Stimulated activated CD4-positive, alpha-beta T cell treated with anti-CD3 and anti-CD28 coated beads, Interleukin-1b, Interleukin-23, amount 100 ng/mL, for 48 hours (primary cell): ENCODE measurements at regions not wholly inside any gene's neighbourhood (a gene's known extent, or its start where the extent isn't known, plus 50 kb on each side); places are given as distances from the start of the nearest gene placed in this dataset.

Experiments used
- DNase-seq: peaks from one replicate; pipeline ENCODE4 v3.0.0-alpha.2; 2020

DNA sequence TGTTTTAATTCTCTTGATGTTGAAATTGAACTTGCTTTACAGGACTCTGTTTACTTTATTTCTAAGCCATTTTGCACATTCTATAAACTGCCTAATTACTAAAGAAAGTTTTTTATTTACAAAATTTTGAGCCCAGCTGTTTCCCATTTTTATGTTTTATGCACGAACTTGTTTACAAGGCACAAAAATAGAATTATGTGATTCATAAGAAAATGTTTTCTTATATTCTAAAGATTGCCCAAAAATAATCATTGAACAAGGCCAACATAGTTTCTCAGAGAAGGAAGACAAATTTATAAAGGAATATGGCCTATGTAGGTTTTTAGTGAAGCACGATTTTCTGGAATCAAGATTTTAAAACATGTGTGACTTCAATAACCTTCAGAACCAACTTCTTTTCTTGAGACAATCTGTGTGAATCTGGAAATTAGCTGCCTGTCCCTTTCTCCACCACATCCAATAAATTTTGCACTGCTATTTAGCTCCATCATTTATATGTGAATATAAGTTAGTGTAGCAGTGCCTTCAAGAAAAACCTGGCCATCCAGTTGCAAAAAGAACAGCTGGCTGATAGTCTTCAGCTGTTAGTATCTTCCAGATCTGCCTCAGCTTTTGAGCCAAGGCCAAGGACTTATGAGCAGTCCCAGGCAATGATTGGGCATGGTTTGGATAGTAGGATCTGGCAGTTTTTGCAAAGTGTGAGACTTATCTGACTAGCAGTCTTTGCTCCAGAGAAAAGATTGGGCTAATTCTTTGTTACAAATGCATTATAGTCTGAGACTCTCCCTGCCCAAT, 253.2 kb upstream of the COL3A1 start:
- no peak for DNase-seq

DNA sequence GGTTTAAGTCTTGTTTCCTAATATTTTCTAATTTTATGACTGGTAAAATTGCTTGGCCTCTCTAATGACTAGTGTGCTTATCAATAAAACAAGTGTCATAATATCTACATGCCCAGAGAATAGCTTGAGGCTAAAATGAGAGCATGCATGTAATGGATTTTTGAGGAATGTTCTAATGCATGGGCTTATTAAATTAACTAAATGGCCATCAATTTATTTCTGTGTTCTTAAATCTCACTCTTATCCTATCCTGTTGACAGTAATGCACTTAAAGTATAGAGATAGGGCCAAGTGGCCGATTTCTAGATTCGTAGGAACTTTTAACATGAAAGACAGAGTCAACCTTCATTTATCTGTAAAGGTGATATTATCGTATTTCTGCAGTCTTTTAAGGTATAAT, 252.4 kb upstream of the COL3A1 start:
- DNase-seq = no peak

DNA sequence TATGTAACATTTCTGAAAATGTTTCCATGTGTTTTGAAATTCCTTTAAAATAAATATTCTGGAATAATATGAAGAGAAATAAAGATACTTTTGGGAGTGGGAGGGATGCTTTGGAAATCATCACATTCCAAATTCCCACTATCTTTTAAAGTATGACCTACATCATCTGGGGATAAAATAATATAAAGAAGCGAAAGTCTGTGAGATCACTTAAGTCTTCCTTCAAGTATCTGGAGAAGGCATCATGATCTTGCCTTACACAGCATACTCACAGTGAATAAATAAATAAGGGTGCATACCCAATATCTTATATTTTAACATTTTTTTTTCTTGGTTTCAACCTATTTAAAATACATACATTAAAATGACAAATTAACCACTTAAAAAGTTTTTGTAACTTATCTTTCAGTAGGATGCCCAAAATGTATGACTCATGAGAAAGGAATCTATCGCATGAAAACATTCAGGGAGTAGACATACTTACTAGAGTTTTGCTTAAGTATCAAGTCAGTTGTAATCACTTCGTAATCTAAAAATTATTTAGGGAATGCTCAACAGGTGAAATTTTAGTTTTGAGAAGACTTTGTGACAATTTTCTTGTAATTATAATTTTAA, 248.3 kb upstream of the COL3A1 start:
- DNase-seq = no peak

DNA sequence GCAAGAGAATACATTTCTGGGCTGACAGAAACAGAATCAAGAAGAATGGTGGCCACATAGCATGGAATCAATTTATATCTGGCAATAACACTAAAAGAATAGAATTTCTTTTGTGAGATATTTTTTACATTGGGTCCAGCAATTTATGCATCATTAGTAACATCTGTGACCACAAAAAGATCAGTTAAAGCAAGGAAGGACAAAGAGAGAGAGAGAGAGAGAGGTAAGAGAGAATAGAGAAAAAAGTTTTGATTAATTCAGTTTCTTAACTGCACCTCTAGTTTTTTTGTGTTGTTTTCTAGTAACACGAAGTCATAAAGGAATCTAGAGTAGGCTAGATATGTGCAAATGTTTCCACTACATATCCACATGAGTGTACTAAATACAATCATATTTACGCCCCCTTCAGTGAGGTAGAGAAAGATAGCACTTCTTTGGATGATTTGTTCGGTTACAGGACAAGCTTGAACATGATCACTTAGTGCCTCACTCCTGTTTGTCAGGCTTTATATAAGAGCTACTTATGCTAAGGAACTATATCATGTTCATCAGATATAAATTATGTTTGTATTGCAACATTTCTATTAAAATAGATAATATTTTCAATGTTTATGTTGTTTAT, 247.4 kb upstream of the COL3A1 start:
- no peak for DNase-seq

- DNase-seq = no peak
Observed at GRCh38 chr2:188727846-188728245, 246.3 kb upstream of the COL3A1 start.

DNA sequence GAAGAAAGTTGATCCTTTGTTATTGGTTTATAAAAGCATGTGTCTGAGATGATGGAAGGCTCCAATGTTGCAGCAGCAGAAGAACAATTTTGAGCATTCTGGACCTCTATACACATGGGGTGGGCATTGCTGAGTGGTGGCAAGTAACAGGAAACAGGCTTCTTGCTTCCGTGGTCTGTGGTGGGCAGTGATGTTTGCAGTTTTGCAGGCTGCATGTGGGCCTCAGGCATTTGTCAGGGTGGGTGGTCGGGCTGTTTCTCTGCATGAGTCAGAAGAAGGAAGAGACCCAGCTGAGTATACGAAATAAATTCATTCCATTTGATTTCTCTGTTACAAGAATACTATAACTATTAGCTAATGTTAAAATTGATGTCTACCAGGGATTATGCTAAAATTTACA, 239.5 kb upstream of the COL3A1 start:
- DNase-seq = no peak

GRCh38 chr2:188746727-188747126, 227.4 kb upstream of the COL3A1 start:
- DNase-seq = no peak

GRCh38 chr2:188751816-188752215, 222.4 kb upstream of the COL3A1 start:
- DNase-seq = no peak

- DNase-seq = no peak
Observed at GRCh38 chr2:188752311-188752710, 221.9 kb upstream of the COL3A1 start.

GRCh38 chr2:188762151-188762550, 212.0 kb upstream of the COL3A1 start:
- no peak for DNase-seq

GRCh38 chr2:188765522-188766470, 208.4 kb upstream of the COL3A1 start:
- no peak for DNase-seq

- DNase-seq = no peak
Observed at GRCh38 chr2:188766471-188766856, 207.7 kb upstream of the COL3A1 start.

GRCh38 chr2:188767176-188767575, 207.0 kb upstream of the COL3A1 start:
- no peak for DNase-seq

GRCh38 chr2:188770296-188770695, 203.9 kb upstream of the COL3A1 start:
- DNase-seq = no peak

DNA sequence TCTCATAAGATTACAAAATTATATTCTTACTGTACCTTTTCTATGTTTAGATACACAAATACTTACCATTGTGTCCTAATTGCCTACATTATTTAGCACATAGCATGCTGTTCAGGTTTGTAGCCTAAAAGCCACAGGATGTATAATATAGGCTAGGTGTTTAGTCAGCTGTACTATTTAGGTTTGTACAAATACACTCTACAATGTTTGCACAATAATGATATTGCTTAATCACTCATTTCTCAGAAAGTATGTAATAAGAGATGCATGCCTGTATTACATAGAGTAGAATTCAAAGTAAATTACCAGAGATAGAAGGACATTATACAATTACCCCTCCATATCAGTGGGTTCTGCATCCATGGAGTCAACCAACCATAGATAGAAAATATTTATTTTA, 201.1 kb upstream of the COL3A1 start:
- no peak for DNase-seq

GRCh38 chr2:188776634-188777033, 197.5 kb upstream of the COL3A1 start:
- no peak for DNase-seq

- no peak for DNase-seq
Observed at GRCh38 chr2:188784269-188784762, 189.9 kb upstream of the COL3A1 start.

DNA sequence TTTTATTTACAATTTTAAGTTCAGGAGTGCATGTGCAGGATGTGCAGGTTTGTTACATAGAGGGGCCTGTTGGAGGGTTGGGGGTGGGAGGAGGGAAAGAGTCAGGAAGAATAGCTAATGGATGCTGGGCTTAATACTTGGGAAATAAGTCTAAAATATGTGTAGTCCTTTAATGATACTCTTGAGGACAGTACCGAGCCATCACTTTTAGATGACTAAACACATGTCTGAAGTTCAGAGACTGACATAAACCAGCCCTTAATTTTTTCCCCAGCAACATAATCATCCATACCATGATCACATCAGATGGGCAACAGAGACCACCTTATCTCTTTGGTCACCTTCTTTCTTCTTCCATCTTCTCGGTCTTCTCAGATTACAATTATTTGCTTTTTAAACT, 189.1 kb upstream of the COL3A1 start:
- no peak for DNase-seq

GRCh38 chr2:188785490-188785889, 188.7 kb upstream of the COL3A1 start:
- DNase-seq = no peak

GRCh38 chr2:188786368-188786841, 187.8 kb upstream of the COL3A1 start:
- no peak for DNase-seq

DNA sequence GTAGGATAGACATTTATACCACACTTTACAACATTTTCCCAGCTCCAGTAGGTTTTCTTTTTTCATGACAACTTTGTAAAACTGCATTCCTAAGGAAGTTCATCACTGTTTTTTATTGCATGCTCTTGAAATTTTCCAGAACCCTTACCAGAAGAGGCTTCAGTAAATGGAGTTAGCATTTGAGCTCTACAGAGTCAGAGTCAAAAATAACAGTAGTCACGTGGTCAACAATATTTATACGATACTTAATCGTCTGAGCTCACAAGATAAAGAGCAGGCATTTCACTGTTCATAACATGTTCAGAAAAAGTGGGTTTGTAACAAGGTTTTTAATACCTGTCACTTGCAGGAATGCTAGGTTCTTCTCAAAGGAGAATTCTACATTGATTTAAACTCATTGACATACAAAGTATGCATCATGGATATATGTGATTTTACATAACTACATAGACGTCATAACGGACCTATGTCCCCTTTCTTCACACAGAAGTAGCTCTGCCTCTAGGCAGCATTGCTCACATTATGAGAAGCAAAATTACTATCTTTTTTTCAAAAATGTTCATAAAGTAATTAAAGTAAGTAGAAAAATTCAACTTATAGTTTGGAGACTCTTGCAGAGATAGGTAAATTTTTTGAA, 187.0 kb upstream of the COL3A1 start:
- no peak for DNase-seq

DNA sequence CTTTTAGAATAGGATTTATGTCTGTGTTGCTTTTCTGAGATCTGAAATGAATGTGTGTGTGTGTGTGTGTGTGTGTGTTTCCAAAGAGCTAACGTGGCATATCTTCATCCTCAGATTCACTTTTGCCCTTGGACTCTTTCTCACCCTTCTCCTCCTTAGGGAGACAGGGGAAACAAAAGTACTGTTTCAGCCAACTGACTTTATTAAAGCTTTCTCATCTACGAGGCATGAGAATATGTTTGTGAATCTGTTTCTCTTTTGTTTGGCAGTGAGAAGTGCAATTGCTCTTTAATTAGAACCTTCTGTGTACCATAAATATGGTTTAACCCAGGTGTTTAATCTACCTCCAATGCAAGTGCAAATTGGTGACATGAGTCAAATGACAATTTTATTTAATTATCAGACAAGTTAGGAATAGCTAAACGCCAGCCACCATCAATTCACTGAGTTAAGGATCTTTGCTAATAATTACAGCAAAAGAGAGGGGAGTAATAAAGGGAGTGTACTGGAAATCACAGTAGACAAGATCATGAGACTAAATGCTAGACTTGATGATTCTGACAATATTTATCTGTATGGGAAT, 186.4 kb upstream of the COL3A1 start:
- DNase-seq = no peak
